Loucy (cell line): ENCODE measurements at regions not wholly inside any gene's neighbourhood (a gene's known extent, or its start where the extent isn't known, plus 50 kb on each side); places are given as distances from the start of the nearest gene placed in this dataset.

Source experiments
- H2AFZ ChIP-seq: fragments of 200-600 bp; sonication (generic); 2 replicates; pipeline ENCODE4 v1.6.0; 2016; ENCODE audit warnings: antibody characterized with exemption, mild to moderate bottlenecking, low read length, moderate library complexity
- H3F3A ChIP-seq: fragments of 200-600 bp; 2 replicates; pipeline ENCODE4 v1.6.0; 2016; ENCODE audit warnings: antibody characterized with exemption, low read depth, mild to moderate bottlenecking
- H3K27me3 ChIP-seq: fragments of 200-600 bp; sonication (generic); 2 replicates; pipeline ENCODE4 v1.6.1; 2014; ENCODE audit warnings: low read length, mild to moderate bottlenecking; ENCODE audit not compliant: insufficient read depth, poor library complexity, severe bottlenecking
- H3K36me3 ChIP-seq: fragments of 200-600 bp; sonication (generic); 2 replicates; pipeline ENCODE4 v1.6.1; 2016; ENCODE audit warnings: low read length; ENCODE audit not compliant: insufficient read depth
- H3K4me1 ChIP-seq: fragments of 200-600 bp; sonication (generic); 2 replicates; pipeline ENCODE4 v1.5.1; 2014; ENCODE audit warnings: low read length, mild to moderate bottlenecking; ENCODE audit not compliant: insufficient read depth, poor library complexity, severe bottlenecking
- H3K4me2 ChIP-seq: fragments of 200-600 bp; sonication (generic); 2 replicates; pipeline ENCODE4 v1.6.0; 2014; ENCODE audit warnings: antibody characterized with exemption, low read length, low read depth, mild to moderate bottlenecking; ENCODE audit not compliant: poor library complexity, severe bottlenecking
- H3K4me3 ChIP-seq: fragments of 200-600 bp; sonication (generic); 2 replicates; pipeline ENCODE4 v1.5.1; 2014; ENCODE audit warnings: low read length, mild to moderate bottlenecking, mixed read lengths; ENCODE audit not compliant: poor library complexity, severe bottlenecking
- H3K79me2 ChIP-seq: fragments of 200-600 bp; sonication (generic); 2 replicates; pipeline ENCODE4 v1.6.1; 2014; ENCODE audit warnings: low read length; ENCODE audit not compliant: insufficient read depth
- H3K9ac ChIP-seq: fragments of 200-600 bp; sonication (generic); 2 replicates; pipeline ENCODE4 v1.6.0; 2014; ENCODE audit warnings: mild to moderate bottlenecking, low read depth, low read length, moderate library complexity; ENCODE audit not compliant: poor library complexity, severe bottlenecking
- H3K9me2 ChIP-seq: fragments of 200-600 bp; sonication (generic); replicated peaks from 2 replicates; pipeline ENCODE4 v1.6.1; 2016; ENCODE audit warnings: low read depth, low read length, mixed read lengths
- H3K9me3 ChIP-seq: fragments of 200-600 bp; sonication (generic); 2 replicates; pipeline ENCODE4 v1.6.1; 2014; ENCODE audit warnings: mild to moderate bottlenecking, antibody characterized with exemption, low read length, low read depth; ENCODE audit not compliant: insufficient read depth
- H4K20me1 ChIP-seq: fragments of 200-600 bp; sonication (generic); 2 replicates; pipeline ENCODE4 v1.6.0; 2014; ENCODE audit warnings: antibody characterized with exemption, low read length, mild to moderate bottlenecking; ENCODE audit not compliant: insufficient read depth, poor library complexity, severe bottlenecking
- CTCF ChIP-seq: fragments of 200-600 bp; sonication (generic); conservative IDR thresholded peaks from 2 replicates; pipeline ENCODE4 v1.5.1; 2014; ENCODE audit warnings: mild to moderate bottlenecking, antibody characterized with exemption, low read length
- EZH2phosphoT487 ChIP-seq: fragments of 200-600 bp; IDR thresholded peaks from 2 replicates; pipeline ENCODE4 v1.6.1; 2018; ENCODE audit warnings: antibody characterized with exemption, mild to moderate bottlenecking, moderate library complexity, borderline replicate concordance

- Histone ChIP-seq H3K9me3 (no peaks in the 10 kb centered on the region), H4K20me1 (no peaks in the 10 kb centered on the region), H3K4me1 (no peaks in the 10 kb centered on the region), H3K4me2 (no peak overlapping the region), H3K27me3 (no peaks in the 10 kb centered on the region), H2AFZ (no peak overlapping the region), H3K9ac (no peak overlapping the region), H3K36me3 (no peaks in the 10 kb centered on the region), H3K79me2 (no peaks in the 10 kb centered on the region), H3K9me2 (no peaks in the 10 kb centered on the region), H3F3A (no peaks in the 10 kb centered on the region), H3K4me3 (no peak overlapping the region)
- TF ChIP-seq CTCF (no peak), EZH2phosphoT487 (no peak)
These were observed 590.7 kb downstream of the BCOR start for GRCh38 chrX:39507034-39507433.

- TF ChIP-seq EZH2phosphoT487, result no peak
- TF ChIP-seq CTCF, result no peak
These were observed 590.0 kb downstream of the BCOR start for GRCh38 chrX:39507617-39508299.

GRCh38 chrX:39508300-39508692 lies 589.5 kb downstream of the BCOR start:
- Histone ChIP-seq H4K20me1 (no peaks in the 10 kb centered on the region), H2AFZ (no peak overlapping the region), H3K4me1 (no peaks in the 10 kb centered on the region)

More at GRCh38 chrX:39507617-39508299, 590.0 kb downstream of the BCOR start:
- Histone ChIP-seq H2AFZ (no peak overlapping the region), H3F3A (no peaks in the 10 kb centered on the region), H4K20me1 (no peaks in the 10 kb centered on the region), H3K9ac (no peak overlapping the region), H3K9me3 (no peaks in the 10 kb centered on the region), H3K27me3 (no peaks in the 10 kb centered on the region), H3K4me3 (no peak overlapping the region), H3K9me2 (no peaks in the 10 kb centered on the region), H3K79me2 (no peaks in the 10 kb centered on the region), H3K4me1 (no peaks in the 10 kb centered on the region), H3K4me2 (no peak overlapping the region), H3K36me3 (no peaks in the 10 kb centered on the region)

More at GRCh38 chrX:39508300-39508692, 589.5 kb downstream of the BCOR start:
- H3K9me2 ChIP-seq, result no peaks in the 10 kb centered on the region
- H3K4me2 ChIP-seq, result no peak overlapping the region
- H3K27me3 ChIP-seq, result no peaks in the 10 kb centered on the region
- H3K9ac ChIP-seq, result no peak overlapping the region
- TF ChIP-seq EZH2phosphoT487 (no peak), CTCF (no peak)
- H3K4me3 ChIP-seq, result no peak overlapping the region
- H3K9me3 ChIP-seq, result no peaks in the 10 kb centered on the region
- H3K36me3 ChIP-seq, result no peaks in the 10 kb centered on the region
- H3K79me2 ChIP-seq, result no peaks in the 10 kb centered on the region
- H3F3A ChIP-seq, result no peaks in the 10 kb centered on the region
